GM20431 (cell line): ENCODE measurements at regions not wholly inside any gene's neighbourhood (a gene's known extent, or its start where the extent isn't known, plus 50 kb on each side); places are given as distances from the start of the nearest gene placed in this dataset.
"Not testable (repeated sequence)": the region's sequence is repeated elsewhere in the genome, so short reads cannot be mapped to it uniquely, and the experiment has no call there.

Experiments
- in situ Hi-C: fragments of 300-500 bp; cut with MseI, MboI; formaldehyde crosslinking; loops from one replicate; pipeline ENCODE4 v1.15.0; 2020; ENCODE audit warnings: low sequenced_read_pairs; ENCODE audit not compliant: unreplicated experiment

- in situ Hi-C loops: no loop called here
Measured at GRCh38 chr1:163633366-163633765, 311.6 kb downstream of the NUF2 start.

DNA sequence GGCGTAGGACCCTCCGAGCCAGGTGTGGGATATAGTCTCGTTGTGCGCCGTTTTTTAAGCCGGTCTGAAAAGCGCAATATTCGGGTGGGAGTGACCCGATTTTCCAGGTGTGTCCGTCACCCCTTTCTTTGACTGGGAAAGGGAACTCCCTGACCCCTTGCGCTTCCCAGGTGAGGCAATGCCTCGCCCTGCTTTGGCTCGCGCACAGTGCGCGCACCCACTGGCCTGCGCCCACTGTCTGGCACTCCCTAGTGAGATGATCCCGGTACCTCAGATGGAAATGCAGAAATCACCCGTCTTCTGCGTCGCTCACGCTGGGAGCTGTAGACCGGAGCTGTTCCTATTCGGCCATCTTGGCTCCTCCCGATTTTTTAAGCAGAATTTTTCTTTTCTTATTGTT, 323.9 kb downstream of the NUF2 start:
- in situ Hi-C loops: not testable (repeated sequence)

GRCh38 chr1:163650624-163651023, 328.9 kb downstream of the NUF2 start:
- in situ Hi-C loops: no loop called here

DNA sequence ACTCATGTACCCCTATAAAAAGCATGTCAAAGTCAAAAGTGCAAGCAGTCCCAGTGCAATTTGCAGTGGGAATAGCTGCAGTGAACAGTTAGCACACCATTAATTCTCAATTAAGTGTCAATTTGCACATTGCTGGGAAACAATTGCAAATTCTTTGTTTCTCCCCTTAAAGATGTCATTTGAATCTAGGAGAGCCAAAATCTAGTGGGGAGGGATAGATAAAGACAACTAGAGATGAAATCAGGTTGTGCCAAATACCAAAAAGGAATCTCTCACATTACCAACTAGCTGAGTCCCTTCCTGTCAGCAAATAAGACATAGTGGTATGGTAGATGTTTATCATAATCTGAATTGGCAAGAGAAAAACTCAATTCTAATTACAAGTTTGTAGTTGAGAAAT, 330.7 kb downstream of the NUF2 start:
- in situ Hi-C loops: no loop called here

DNA sequence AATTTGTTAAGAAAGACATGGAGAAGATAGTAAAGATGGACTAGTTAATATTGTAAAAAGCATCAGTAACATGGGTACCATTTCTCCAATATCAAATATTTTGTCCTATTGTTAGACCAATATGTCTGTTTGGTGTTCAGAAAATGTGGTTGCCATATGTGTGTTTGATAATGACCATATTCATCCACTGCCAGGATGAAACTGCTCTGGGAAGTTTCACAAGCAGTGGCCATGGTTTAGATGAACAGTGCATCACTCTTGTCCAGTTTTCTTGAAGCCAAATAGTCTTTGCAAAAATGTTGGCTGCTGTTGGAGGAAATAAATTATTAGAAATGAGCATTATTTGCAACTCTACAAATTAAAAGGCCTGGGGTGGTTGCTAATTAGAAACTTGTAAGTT, 333.8 kb downstream of the NUF2 start:
- in situ Hi-C loops: no loop called here

DNA sequence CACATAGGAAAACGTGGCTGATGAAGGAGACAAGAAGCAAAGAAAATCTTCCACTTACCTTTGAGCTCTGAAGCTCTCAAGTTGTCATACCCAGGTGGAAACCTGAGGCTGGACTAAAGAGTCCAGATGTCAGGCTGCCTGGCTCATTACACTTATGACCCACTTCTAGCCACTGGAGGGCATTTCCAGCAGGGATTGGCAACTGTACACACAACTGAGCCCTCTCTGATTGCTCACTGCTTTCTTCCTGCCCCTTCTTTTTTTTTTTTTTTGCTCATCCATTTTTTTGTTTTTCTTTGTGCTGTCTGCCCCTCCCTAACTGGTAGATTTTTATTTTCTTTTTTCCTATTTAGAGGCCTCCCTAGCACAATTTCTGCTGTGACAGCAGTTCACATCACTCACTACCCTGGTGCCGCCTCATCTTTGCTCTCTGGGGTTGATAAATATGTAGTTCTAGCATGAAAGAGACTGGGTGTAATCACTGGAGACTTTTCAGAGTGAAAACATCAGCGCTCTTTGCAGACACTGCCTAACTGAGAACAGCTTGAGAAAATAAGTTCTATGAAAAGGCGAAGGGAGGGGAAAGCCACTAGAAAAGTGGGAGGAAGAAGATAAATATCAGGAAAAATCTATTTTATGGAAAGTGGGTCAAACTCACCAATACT, 334.5 kb downstream of the NUF2 start:
- in situ Hi-C loops: no loop called here

- in situ Hi-C loops: no loop called here
Measured at GRCh38 chr1:163657719-163658118, 336.0 kb downstream of the NUF2 start.

GRCh38 chr1:163661391-163661790, 339.6 kb downstream of the NUF2 start:
- in situ Hi-C loops: no loop called here

DNA sequence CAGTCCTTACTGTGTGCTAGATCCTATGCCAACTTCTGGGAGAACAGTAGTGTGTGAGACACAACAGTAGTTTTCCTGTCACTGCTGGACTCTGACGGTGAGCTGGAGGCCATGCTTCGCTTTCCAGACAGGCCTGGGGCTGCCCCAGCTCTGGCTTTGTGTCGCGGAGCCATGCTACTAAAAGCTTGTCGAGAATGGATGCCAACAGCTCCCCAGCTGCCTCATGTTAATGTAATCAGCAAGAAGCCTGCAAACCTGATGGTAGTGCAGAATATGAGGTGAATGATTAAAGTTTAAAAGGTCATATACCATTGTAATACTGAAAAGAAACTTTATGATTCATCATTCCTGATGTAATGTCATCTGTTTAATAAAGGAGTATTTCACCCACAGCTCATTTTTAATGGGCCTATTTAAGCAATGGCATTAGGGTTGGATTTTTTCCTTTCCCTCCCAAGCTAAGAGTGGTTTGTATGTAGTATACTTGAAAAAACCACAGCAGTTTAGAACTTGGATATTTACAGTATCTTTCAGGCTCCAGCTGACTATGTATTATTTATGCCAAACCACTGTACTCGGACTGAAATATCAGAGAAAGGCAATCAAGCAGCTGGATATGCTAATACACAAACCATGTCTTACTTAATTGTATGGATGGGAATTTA, 343.0 kb downstream of the NUF2 start:
- in situ Hi-C loops: no loop called here

DNA sequence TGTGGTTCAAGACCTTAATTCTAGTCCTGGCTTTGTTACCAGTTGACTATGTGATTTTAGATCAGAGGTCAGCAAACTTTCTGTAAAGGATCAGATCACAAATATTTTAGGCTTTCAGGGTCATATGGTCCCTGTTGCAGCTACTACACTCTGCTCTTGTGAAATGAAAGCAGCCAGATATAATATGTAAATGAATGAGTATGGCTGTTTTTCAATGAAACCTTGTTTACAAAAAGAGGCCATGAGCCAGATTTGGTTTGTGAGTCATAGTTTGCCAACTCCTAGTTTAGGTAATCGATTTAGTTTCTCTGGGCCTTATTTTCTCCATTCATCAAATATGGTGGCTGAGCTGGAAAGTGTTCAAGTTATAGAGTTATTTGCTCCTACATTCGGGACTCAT, 346.7 kb downstream of the NUF2 start:
- in situ Hi-C loops: no loop called here

GRCh38 chr1:163670989-163671757, 349.4 kb downstream of the NUF2 start:
- in situ Hi-C loops: no loop called here

- in situ Hi-C loops: no loop called here
Measured at GRCh38 chr1:163672976-163673758, 351.4 kb downstream of the NUF2 start.

GRCh38 chr1:163673759-163674151, 352.0 kb downstream of the NUF2 start:
- in situ Hi-C loops: no loop called here

GRCh38 chr1:163674236-163674635, 352.5 kb downstream of the NUF2 start:
- in situ Hi-C loops: no loop called here

- in situ Hi-C loops: no loop called here
Measured at GRCh38 chr1:163684785-163685184, 363.0 kb downstream of the NUF2 start.

DNA sequence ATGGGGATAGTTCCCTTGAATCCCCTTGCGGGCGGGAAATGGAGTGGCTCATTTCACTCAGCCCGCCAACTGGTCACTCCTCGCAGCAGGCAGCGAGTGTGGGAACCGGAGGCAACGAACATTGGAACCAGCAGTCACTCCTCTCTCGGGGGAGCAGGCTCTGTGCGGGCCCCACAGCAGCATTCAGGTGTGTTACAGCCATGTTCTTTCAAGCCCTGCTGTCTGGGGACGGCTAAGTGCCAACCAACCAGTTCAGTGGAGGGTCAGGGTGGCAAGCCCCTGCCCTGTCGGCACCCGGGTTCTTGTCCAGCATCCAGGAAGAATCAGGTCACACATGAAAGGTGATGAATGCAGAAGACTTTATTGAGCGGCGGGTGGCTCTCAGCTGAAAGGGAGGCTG, 370.5 kb downstream of the NUF2 start:
- in situ Hi-C loops: no loop called here

DNA sequence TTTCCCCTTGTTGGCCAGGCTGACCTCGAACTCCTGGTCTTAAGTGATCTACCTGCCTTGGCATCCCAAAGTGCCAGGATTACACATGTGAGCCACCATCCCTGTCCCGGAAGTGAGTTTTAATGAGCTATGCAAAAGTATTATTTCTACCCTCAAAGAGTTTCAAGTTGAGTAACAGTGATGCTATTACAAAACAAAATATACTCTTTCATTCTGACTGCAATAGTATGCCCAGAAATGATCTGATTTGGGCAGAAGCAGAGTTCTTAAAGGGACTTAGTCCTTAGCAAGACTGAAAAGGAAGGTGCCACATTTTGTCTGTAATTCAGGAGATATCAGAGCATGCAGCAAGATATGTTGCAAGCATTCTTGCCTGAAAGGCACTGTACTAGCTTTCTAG, 375.4 kb downstream of the NUF2 start:
- in situ Hi-C loops: no loop called here

GRCh38 chr1:163701783-163702374, 380.1 kb downstream of the NUF2 start:
- in situ Hi-C loops: no loop called here

DNA sequence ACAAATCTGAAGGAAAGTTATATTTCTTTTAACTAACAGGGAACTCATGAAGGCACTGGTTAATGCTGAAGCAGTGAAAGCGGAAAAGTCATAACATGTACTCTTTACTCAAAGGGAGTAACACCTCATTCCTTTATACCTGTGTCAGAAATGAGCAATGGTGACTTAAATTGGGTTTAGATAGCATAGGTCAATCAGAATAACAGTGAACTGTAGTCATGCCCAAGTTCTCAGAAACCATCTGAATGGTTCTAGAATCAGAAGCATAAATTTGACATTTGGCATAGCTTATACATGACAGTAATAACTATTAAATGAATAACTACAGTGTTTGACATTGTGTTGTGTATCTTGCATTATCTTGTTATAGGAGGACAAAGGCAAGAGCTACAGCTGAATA, 382.0 kb downstream of the NUF2 start:
- in situ Hi-C loops: no loop called here

GRCh38 chr1:163706915-163707314, 385.2 kb downstream of the NUF2 start:
- in situ Hi-C loops: no loop called here
